ENCODE measurements at regions not wholly inside any gene's neighbourhood (a gene's known extent, or its start where the extent isn't known, plus 50 kb on each side); places are given as distances from the start of the nearest gene placed in this dataset.

DNA sequence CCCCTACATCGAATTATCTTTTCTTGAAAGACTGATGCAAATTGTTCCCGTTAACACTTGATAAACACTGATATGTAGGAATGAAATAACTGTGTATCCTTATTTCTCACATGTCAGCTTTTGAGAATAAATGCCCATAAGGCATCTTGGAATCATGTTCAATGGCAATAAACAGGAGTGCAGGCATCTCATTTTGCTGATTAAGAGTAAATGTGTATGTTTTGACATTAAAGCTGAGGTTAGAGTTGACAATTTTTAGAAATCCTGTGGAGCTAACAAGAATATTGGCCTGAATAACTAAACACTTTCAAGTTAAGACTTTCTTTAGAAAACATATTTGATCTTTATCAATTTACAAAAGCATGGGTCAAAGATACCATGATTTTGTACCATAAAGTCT, 646.2 kb upstream of the MIR17HG start:
- Histone ChIP-seq H3K4me3 (ENCODE audit: low read length) (no peak overlapping the region), H3K36me3 (ENCODE audit: insufficient read depth, low read depth, low read length) (no peaks in the 10 kb centered on the region), H3K4me1 (ENCODE audit: insufficient read depth, low read length) (no peaks in the 10 kb centered on the region), H3K9ac (ENCODE audit: low read depth, low read length) (no peak overlapping the region), H3K27me3 (ENCODE audit: insufficient read depth, low read length) (no peaks in the 10 kb centered on the region), H3K27ac (ENCODE audit: low read length) (no peak overlapping the region), H3K9me3 (ENCODE audit: insufficient read depth, low read depth, low read length) (no peaks in the 10 kb centered on the region)

DNA sequence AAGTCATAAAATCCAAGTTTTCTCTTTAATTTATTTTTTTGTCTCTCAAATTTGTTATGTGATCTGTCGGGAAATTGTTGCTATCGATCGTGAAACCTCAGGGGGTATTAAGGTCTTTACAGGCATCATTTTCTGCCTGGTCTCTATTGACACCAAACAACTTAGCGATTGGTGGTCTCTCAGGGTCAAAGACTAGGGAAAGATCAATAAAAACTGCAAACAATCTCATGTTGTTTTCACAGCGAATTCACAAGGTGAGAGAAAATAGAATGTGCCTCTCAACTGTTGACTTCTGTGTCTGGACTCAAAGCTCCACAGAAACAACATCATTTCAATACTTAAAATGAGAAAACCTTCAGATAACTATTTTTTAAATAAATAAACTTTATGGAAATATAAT, 645.4 kb upstream of the MIR17HG start:
- Histone ChIP-seq H3K27me3 (ENCODE audit: insufficient read depth, low read length) (no peaks in the 10 kb centered on the region), H3K36me3 (ENCODE audit: insufficient read depth, low read depth, low read length) (no peaks in the 10 kb centered on the region), H3K4me1 (ENCODE audit: insufficient read depth, low read length) (no peaks in the 10 kb centered on the region), H3K4me3 (ENCODE audit: low read length) (no peak overlapping the region), H3K9me3 (ENCODE audit: insufficient read depth, low read depth, low read length) (no peaks in the 10 kb centered on the region), H3K27ac (ENCODE audit: low read length) (no peak overlapping the region), H3K9ac (ENCODE audit: low read depth, low read length) (no peak overlapping the region)

DNA sequence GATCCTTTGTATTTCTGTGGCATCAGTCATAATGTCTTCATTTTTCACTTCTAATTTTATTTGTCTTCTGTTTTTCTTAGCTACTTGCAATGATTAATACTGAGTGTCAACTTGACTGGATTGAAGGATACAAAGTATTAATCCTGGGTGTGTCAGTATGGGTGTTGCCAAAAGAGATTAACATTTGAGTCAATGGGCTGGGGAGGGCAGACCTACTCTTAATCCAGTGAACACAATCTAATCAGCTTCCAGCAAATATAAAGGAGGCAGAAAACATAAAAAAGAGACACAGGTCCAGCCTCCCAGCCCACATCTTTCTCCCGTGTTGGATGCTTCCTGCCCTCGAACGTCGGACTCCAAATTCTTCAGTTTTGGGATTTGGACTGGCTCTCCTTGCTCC, 640.9 kb upstream of the MIR17HG start:
- H3K9ac ChIP-seq (ENCODE audit: low read depth, low read length) = no peak overlapping the region
- H3K4me3 ChIP-seq (ENCODE audit: low read length) = no peak overlapping the region
- H3K4me1 ChIP-seq (ENCODE audit: insufficient read depth, low read length) = no peaks in the 10 kb centered on the region
- no peaks in the 10 kb centered on the region for H3K9me3 ChIP-seq (ENCODE audit: insufficient read depth, low read depth, low read length)
- no peak overlapping the region for H3K27ac ChIP-seq (ENCODE audit: low read length)
- no peaks in the 10 kb centered on the region for H3K36me3 ChIP-seq (ENCODE audit: insufficient read depth, low read depth, low read length)
- no peaks in the 10 kb centered on the region for H3K27me3 ChIP-seq (ENCODE audit: insufficient read depth, low read length)

DNA sequence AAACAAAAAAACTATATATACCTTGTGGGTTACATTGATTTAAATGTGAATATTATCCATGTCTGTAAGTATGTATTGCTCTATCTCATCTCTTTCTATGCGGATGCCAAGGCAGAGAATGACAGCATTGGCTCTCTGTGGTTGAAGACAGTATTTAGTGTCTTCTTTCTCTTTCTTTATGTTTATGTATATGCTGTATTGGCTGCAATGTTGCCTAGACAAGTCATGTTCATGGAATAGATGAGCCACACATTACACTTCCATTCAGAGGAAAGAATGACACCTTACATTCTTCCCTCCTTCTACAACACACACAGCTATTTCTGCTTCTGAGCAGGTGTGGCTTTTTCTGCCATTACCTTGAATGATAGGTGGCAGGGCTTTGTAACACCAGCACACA, 639.4 kb upstream of the MIR17HG start:
- H3K9ac ChIP-seq (ENCODE audit: low read depth, low read length) = no peak overlapping the region
- no peaks in the 10 kb centered on the region for H3K9me3 ChIP-seq (ENCODE audit: insufficient read depth, low read depth, low read length)
- H3K27ac ChIP-seq (ENCODE audit: low read length) = no peak overlapping the region
- H3K27me3 ChIP-seq (ENCODE audit: insufficient read depth, low read length) = no peaks in the 10 kb centered on the region
- H3K4me1 ChIP-seq (ENCODE audit: insufficient read depth, low read length) = no peaks in the 10 kb centered on the region
- H3K4me3 ChIP-seq (ENCODE audit: low read length) = no peak overlapping the region
- no peaks in the 10 kb centered on the region for H3K36me3 ChIP-seq (ENCODE audit: insufficient read depth, low read depth, low read length)

DNA sequence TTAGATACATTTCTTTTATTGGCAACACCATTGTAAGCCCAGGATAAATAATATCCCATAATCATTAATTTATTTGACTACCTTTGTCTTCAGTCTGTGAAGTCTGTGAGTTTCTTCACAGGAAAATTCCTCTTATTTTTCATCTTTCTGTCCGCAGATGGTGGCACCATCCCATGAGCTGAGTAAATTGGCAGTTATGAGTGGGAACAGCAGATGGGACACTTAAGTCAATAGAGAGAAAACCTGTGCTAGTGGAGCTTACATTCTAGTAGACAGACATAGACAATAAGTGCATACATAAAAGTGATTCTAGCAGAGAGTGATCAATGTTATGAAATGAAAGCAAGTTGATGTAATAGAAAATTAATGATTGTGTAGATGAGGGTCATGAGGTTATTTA, 638.2 kb upstream of the MIR17HG start:
- no peaks in the 10 kb centered on the region for H3K9me3 ChIP-seq (ENCODE audit: insufficient read depth, low read depth, low read length)
- H3K9ac ChIP-seq (ENCODE audit: low read depth, low read length) = no peak overlapping the region
- H3K4me3 ChIP-seq (ENCODE audit: low read length) = no peak overlapping the region
- no peaks in the 10 kb centered on the region for H3K36me3 ChIP-seq (ENCODE audit: insufficient read depth, low read depth, low read length)
- no peak overlapping the region for H3K27ac ChIP-seq (ENCODE audit: low read length)
- H3K4me1 ChIP-seq (ENCODE audit: insufficient read depth, low read length) = no peaks in the 10 kb centered on the region
- no peaks in the 10 kb centered on the region for H3K27me3 ChIP-seq (ENCODE audit: insufficient read depth, low read length)

DNA sequence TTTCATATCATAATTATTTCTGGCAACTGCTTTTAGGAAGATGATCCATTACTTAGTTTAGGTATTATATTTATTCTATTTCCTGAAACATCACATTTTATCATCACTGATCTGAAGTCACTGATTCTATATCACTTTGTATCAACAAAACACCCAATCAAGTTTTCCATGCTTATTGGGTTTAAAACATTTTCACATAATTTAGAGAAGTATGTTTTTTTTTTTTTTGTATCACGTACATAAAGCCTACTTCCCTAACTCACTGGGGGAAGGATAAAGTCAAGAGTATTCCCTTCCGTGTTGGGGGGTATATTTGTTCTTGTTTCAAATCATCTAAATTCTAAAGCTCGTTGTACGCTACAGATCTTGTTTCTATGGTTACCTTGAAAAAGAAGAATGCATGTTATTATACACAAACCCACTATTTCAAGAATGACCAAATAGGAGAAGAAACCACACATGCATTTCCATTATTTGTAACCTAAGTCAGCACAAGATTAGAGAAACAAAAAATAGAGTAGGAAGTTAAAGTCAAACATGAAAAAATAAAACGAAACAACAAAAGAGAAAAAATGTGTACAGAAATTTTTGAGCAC, 637.2 kb upstream of the MIR17HG start:
- no peak overlapping the region for H3K27ac ChIP-seq (ENCODE audit: low read length)
- no peaks in the 10 kb centered on the region for H3K4me1 ChIP-seq (ENCODE audit: insufficient read depth, low read length)
- no peak overlapping the region for H3K4me3 ChIP-seq (ENCODE audit: low read length)
- H3K9ac ChIP-seq (ENCODE audit: low read depth, low read length) = no peak overlapping the region
- no peaks in the 10 kb centered on the region for H3K27me3 ChIP-seq (ENCODE audit: insufficient read depth, low read length)
- no peaks in the 10 kb centered on the region for H3K9me3 ChIP-seq (ENCODE audit: insufficient read depth, low read depth, low read length)
- no peaks in the 10 kb centered on the region for H3K36me3 ChIP-seq (ENCODE audit: insufficient read depth, low read depth, low read length)

DNA sequence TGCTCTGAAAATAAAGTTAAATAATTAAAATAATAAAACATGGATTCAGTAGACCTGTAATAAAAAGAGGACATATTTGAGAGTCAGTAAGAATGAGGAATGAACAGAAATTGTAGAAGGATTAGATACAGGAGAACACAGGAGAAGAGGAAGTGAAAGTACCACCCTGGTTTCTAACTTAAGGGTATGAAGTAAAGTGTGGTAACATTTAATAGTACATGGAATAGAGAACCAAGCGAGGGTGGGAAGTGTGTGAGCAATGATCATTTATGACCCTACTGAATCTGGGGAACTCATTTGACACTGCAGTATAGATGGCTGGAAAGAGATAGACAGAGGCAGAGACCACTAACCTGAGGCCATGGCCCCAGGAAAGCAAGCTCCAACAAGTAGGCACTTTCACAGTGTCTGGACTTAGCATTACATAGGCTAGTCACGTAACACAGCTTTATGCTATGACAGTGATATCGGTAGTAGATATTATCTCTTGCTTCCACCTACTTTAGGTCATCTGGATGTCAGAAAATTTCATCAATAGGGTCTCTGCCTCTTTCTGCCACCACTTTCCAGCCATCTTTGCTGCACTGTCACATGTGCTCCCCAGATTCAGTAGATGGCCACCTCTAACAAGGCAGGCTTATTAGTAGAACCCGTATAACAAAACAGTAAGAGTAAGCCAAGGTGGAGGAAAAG, 633.9 kb upstream of the MIR17HG start:
- no peak overlapping the region for H3K9ac ChIP-seq (ENCODE audit: low read depth, low read length)
- H3K36me3 ChIP-seq (ENCODE audit: insufficient read depth, low read depth, low read length) = no peaks in the 10 kb centered on the region
- H3K27ac ChIP-seq (ENCODE audit: low read length) = no peak overlapping the region

DNA sequence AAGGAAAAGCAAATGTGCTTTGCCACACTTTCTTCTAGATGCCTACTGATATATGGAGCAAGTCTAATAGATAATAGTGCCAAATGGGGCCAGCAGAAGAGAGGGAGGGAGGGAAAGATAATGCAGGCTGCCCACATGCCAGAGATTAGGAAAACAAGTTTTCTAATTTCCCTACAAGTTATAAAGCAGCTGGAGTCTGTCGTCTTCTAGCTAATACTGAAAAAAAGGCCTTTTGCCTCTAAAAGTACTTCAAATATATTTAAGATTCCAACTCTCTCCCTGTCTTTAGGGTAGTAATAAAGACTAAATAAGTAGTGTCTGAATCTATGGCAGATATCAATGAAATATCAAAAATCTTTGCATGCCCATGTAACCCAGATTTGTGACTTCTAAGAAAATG, 632.0 kb upstream of the MIR17HG start:
- peaks cover 12% of the 10 kb centered on the region; the same call in 1 of the 2 replicates for H3K4me1 ChIP-seq (ENCODE audit: insufficient read depth, low read length)
- no peak overlapping the region for H3K27ac ChIP-seq (ENCODE audit: low read length)
- no peak overlapping the region for H3K9ac ChIP-seq (ENCODE audit: low read depth, low read length)
- H3K4me3 ChIP-seq (ENCODE audit: low read length) = no peak overlapping the region
- H3K27me3 ChIP-seq (ENCODE audit: insufficient read depth, low read length) = no peaks in the 10 kb centered on the region
- no peaks in the 10 kb centered on the region for H3K9me3 ChIP-seq (ENCODE audit: insufficient read depth, low read depth, low read length)
- H3K36me3 ChIP-seq (ENCODE audit: insufficient read depth, low read depth, low read length) = no peaks in the 10 kb centered on the region

More for the DNA sequence above, 633.9 kb upstream of the MIR17HG start:
- Histone ChIP-seq H3K9me3 (ENCODE audit: insufficient read depth, low read depth, low read length) (no peaks in the 10 kb centered on the region), H3K4me1 (ENCODE audit: insufficient read depth, low read length) (peaks cover 12% of the 10 kb centered on the region; the same call in 1 of the 2 replicates), H3K27me3 (ENCODE audit: insufficient read depth, low read length) (no peaks in the 10 kb centered on the region), H3K4me3 (ENCODE audit: low read length) (no peak overlapping the region)

DNA sequence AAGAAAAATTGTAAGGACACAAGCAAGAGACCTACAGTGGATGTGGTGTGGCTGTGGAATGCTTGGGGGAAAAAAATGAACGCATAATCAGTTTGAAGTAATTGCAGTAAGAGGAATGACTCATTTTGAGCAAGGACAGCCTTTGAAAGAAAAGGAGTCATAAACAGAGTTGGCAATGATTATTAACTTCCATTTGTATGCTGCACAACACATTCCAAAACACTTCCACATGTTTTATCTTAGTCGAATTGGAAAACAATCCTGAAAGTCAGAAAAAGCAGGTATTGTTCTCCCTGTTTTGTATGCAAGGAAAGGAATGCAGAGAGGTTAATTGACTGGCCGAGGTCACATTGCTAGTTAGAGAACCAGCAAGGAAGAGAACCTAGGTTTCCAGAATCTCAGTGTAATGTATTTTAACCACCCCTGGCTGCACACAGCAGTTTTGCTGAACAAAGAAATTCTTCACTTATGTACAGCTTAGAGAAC, 630.0 kb upstream of the MIR17HG start:
- Histone ChIP-seq H3K27ac (ENCODE audit: low read length) (no peak overlapping the region), H3K36me3 (ENCODE audit: insufficient read depth, low read depth, low read length) (no peaks in the 10 kb centered on the region), H3K4me3 (ENCODE audit: low read length) (no peak overlapping the region), H3K4me1 (ENCODE audit: insufficient read depth, low read length) (peaks cover 12% of the 10 kb centered on the region; the same call in 1 of the 2 replicates), H3K9me3 (ENCODE audit: insufficient read depth, low read depth, low read length) (no peaks in the 10 kb centered on the region), H3K27me3 (ENCODE audit: insufficient read depth, low read length) (no peaks in the 10 kb centered on the region), H3K9ac (ENCODE audit: low read depth, low read length) (no peak overlapping the region)

DNA sequence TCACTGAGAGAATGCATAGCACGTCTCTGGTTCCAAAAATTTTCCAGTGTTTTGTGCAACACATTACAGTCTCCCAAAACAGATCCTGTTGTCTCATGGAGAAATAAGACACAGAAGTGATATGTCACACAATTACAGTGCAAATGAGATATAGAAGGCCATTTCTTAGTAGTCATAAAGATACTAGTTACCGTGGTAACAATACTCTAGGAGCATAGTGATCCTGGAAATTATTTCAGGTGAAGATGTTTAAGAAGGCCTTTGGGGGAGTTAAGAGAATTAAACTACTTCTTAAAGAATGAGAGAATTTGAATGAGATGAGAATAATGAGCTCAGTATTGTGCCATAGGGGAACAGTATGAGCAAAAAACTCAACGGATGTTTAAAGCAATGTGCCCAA, 628.0 kb upstream of the MIR17HG start:
- Histone ChIP-seq H3K27ac (ENCODE audit: low read length) (no peak overlapping the region), H3K27me3 (ENCODE audit: insufficient read depth, low read length) (no peaks in the 10 kb centered on the region), H3K4me3 (ENCODE audit: low read length) (no peak overlapping the region), H3K9ac (ENCODE audit: low read depth, low read length) (no peak overlapping the region), H3K9me3 (ENCODE audit: insufficient read depth, low read depth, low read length) (no peaks in the 10 kb centered on the region), H3K36me3 (ENCODE audit: insufficient read depth, low read depth, low read length) (no peaks in the 10 kb centered on the region), H3K4me1 (ENCODE audit: insufficient read depth, low read length) (peaks cover 12% of the 10 kb centered on the region; the same call in 1 of the 2 replicates)

DNA sequence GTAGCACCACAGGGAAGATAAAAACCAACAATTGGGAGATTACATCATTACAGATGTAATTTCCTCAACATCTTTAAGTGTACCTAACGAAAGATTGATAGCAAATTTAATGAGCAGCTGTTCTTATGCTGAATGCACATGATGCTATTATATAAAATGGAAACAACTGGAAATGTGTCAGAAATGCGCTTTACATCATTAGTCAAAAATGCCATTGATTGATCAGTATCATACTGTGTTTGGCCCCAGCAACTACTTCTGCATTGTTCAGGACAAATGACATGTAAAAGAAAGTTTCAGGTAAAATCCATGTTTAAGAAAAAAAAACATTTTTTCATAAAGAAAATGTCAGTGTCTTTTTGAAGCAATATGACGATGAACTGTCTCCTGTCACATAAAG, 625.5 kb upstream of the MIR17HG start:
- Histone ChIP-seq H3K9me3 (ENCODE audit: insufficient read depth, low read depth, low read length) (no peaks in the 10 kb centered on the region), H3K4me1 (ENCODE audit: insufficient read depth, low read length) (peaks cover 12% of the 10 kb centered on the region; the same call in 1 of the 2 replicates), H3K9ac (ENCODE audit: low read depth, low read length) (no peak overlapping the region), H3K27me3 (ENCODE audit: insufficient read depth, low read length) (no peaks in the 10 kb centered on the region), H3K4me3 (ENCODE audit: low read length) (no peak overlapping the region), H3K36me3 (ENCODE audit: insufficient read depth, low read depth, low read length) (no peaks in the 10 kb centered on the region), H3K27ac (ENCODE audit: low read length) (no peak overlapping the region)

DNA sequence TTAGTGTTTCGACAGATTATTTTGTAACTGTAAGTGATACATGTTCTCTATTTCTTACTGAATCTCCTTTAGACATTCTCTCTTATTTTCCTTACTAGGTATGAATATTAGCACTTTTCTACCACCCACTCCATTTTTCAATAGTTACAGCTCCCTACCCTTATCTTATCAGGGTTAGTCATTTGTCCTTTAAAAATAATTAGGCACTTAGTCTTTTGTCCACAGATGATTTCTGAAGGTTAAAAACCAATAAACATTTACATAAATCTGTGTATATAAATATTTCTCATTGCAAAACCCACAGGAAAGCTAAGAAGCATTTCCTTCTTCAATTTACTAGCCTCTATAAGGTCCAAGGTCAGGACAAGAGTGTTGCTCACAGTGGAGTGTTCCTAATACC, 624.1 kb upstream of the MIR17HG start:
- Histone ChIP-seq H3K36me3 (ENCODE audit: insufficient read depth, low read depth, low read length) (no peaks in the 10 kb centered on the region), H3K4me1 (ENCODE audit: insufficient read depth, low read length) (no peaks in the 10 kb centered on the region), H3K27ac (ENCODE audit: low read length) (no peak overlapping the region), H3K4me3 (ENCODE audit: low read length) (no peak overlapping the region), H3K27me3 (ENCODE audit: insufficient read depth, low read length) (no peaks in the 10 kb centered on the region), H3K9me3 (ENCODE audit: insufficient read depth, low read depth, low read length) (no peaks in the 10 kb centered on the region), H3K9ac (ENCODE audit: low read depth, low read length) (no peak overlapping the region)
